GM06990 (cell line): ENCODE measurements at regions not wholly inside any gene's neighbourhood (a gene's known extent, or its start where the extent isn't known, plus 50 kb on each side); places are given as distances from the start of the nearest gene placed in this dataset.

Experiments
- DNase-seq: peaks from one replicate; pipeline ENCODE4 v3.0.0-alpha.2; 2011; ENCODE audit not compliant: insufficient read length; ENCODE audit errors: extremely low read depth
- H3K27me3 ChIP-seq: replicated peaks from 2 replicates; pipeline ENCODE4 v1.6.0; 2011; ENCODE audit warnings: low read length; ENCODE audit not compliant: control insufficient read depth, insufficient read depth
- H3K36me3 ChIP-seq: 2 replicates; pipeline ENCODE4 v1.5.1; 2011; ENCODE audit warnings: low read length; ENCODE audit not compliant: control insufficient read depth, insufficient read depth
- H3K4me3 ChIP-seq: replicated peaks from 2 replicates; pipeline ENCODE4 v1.5.1; 2011; ENCODE audit warnings: low read depth, mild to moderate bottlenecking, control low read depth, low read length
- CTCF ChIP-seq: IDR thresholded peaks from 2 replicates; pipeline ENCODE4 v1.5.1; 2011; ENCODE audit warnings: low read length, control low read depth, mild to moderate bottlenecking, inconsistent platforms; ENCODE audit not compliant: insufficient read depth, poor library complexity, severe bottlenecking

GRCh38 chr16:88286301-88286923, 96.3 kb upstream of the ZNF469 start:
- Histone ChIP-seq H3K27me3 (no peaks in the 10 kb centered on the region), H3K36me3 (no peaks in the 10 kb centered on the region), H3K4me3 (no peak overlapping the region)
- TF ChIP-seq CTCF: no peak
- no peak for DNase-seq

DNA sequence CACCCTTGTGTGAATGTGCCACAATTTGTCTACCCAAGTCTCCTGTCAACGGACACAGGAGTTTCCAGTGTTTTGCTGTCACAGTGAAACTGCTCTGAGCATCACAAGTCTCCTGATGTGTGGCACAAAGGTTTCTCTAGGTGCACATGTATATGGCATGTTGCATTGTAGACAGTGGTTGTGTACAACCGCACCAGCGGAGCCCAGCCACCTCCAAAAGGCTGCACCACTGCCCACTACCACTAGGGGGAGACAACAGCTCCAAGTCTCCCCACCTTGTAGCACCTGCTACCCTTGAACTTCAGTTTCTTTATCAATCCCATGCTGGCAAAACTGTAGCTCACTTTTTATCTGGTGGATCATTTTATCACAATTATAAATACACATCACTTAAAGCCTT, 95.5 kb upstream of the ZNF469 start:
- Histone ChIP-seq H3K27me3 (no peaks in the 10 kb centered on the region), H3K4me3 (no peak overlapping the region), H3K36me3 (no peaks in the 10 kb centered on the region)
- peak; percentile 51 for TF ChIP-seq CTCF
- DNase-seq: no peak

- TF ChIP-seq CTCF: no peak
- DNase-seq: no peak
Observed at GRCh38 chr16:88288303-88288702, 94.5 kb upstream of the ZNF469 start.

DNA sequence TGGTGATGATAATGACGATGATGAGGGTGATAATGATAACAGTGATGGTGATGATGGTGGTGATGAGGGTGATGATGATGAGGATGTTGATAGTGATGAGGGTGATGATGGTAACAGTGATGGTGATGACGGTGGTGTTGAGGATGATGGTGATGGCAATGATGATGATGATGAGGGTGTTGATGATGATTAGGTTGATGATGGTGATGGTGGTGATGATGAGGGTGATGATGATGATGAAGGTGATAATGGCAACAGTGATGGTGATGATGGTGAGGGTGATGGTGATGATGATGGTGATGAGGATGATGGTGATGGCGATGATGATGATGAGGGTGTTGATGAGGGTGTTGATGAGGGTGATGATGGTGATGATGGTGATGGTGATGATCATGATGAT, 93.8 kb upstream of the ZNF469 start:
- H3K27me3 ChIP-seq: no peaks in the 10 kb centered on the region
- DNase-seq: no peak
- no peaks in the 10 kb centered on the region for H3K36me3 ChIP-seq
- H3K4me3 ChIP-seq: no peak overlapping the region
- TF ChIP-seq CTCF: no peak

More at GRCh38 chr16:88288303-88288702, 94.5 kb upstream of the ZNF469 start:
- Histone ChIP-seq H3K36me3 (no peaks in the 10 kb centered on the region), H3K4me3 (no peak overlapping the region), H3K27me3 (no peaks in the 10 kb centered on the region)

- no peak for TF ChIP-seq CTCF
- no peak for DNase-seq
- no peaks in the 10 kb centered on the region for H3K36me3 ChIP-seq
- H3K27me3 ChIP-seq: no peaks in the 10 kb centered on the region
- H3K4me3 ChIP-seq: no peak overlapping the region
Observed at GRCh38 chr16:88289561-88289960, 93.2 kb upstream of the ZNF469 start.

DNA sequence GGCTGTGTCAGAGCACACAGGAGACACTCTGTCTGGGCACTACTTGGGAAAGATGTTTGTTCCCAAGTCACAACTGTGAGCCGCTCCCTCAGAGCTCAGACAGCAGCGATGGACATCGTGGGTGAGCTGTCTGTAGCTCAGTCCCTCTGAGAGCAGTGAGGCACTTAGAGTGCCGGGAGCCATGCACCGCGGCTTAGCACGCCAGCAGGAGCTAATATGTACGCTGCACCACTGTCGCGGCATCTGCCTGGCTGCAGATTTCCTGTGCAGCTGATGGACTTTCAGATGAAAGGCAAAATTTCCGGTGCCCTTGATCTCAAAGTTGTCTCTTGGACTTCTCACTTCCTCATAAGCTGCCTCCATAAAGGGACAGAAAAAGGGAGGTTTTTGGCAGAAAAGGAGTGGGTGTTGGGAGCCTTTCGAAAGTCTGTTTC, 92.8 kb upstream of the ZNF469 start:
- H3K4me3 ChIP-seq: no peak overlapping the region

More for the DNA sequence above, 92.8 kb upstream of the ZNF469 start:
- Histone ChIP-seq H3K36me3 (no peaks in the 10 kb centered on the region), H3K27me3 (no peaks in the 10 kb centered on the region)
- DNase-seq: no peak
- TF ChIP-seq CTCF: no peak
